Suprapubic skin (tissue), 4 donors: ENCODE measurements at regions not wholly inside any gene's neighbourhood (a gene's known extent, or its start where the extent isn't known, plus 50 kb on each side); places are given as distances from the start of the nearest gene placed in this dataset.
"Not testable (repeated sequence)": the region's sequence is repeated elsewhere in the genome, so short reads cannot be mapped to it uniquely, and the experiment has no call there.

Experiments
- DNase-seq, 2 donors: peaks; one replicate each; pipeline ENCODE4 v3.0.0-alpha.2; 2019; ENCODE audit warnings: low spot score in 2 of 2
- H3K27ac ChIP-seq: fragments of 200-600 bp; sonication (generic); one replicate; pipeline ENCODE4 v1.5.1; 2019
- H3K27me3 ChIP-seq: fragments of 200-600 bp; sonication (generic); one replicate; pipeline ENCODE4 v1.5.1; 2019
- H3K36me3 ChIP-seq: fragments of 200-600 bp; sonication (generic); one replicate; pipeline ENCODE4 v1.5.1; 2019
- H3K4me1 ChIP-seq: fragments of 200-600 bp; sonication (generic); one replicate; pipeline ENCODE4 v1.5.1; 2019
- H3K4me3 ChIP-seq: fragments of 200-600 bp; sonication (generic); one replicate; pipeline ENCODE4 v1.5.1; 2019; ENCODE audit warnings: mild to moderate bottlenecking
- H3K9me3 ChIP-seq: fragments of 200-600 bp; sonication (generic); one replicate; pipeline ENCODE4 v1.5.1; 2019
- EP300 ChIP-seq: sonication (generic); formaldehyde crosslinking; IDR thresholded peaks from one replicate; pipeline ENCODE4 v1.6.1; 2017; ENCODE audit warnings: antibody characterized with exemption
- POLR2A ChIP-seq, 2 donors: fragments of 450-650 bp; IDR thresholded peaks; one replicate each; pipeline ENCODE4 v1.6.1; 2017; ENCODE audit warnings: antibody characterized with exemption in 2 of 2, mild to moderate bottlenecking in 2 of 2, moderate library complexity in 2 of 2
- POLR2AphosphoS5 ChIP-seq, 3 donors: sonication (generic); formaldehyde crosslinking; IDR thresholded peaks; one replicate each; pipeline ENCODE4 v1.6.1; 2017; ENCODE audit warnings: antibody characterized with exemption in 3 of 3
- WGBS: methylation state at CpG from one replicate; pipeline ENCODE4 v1.1.5; 2018; 5-methylcytosine and 5-hydroxymethylcytosine counted together
- TF ChIP-seq, protein P1 (sequence below), 2 donors: fragments of 200-600 bp in 1 of 2; fragments of 450-650 bp in 1 of 2; sonication (generic) in 1 of 2; IDR thresholded peaks; one replicate each; pipeline ENCODE4 v1.5.1; 2016 to 2019; ENCODE audit warnings: antibody characterized with exemption in 2 of 2, mild to moderate bottlenecking in 1 of 2, moderate library complexity in 1 of 2

DNA sequence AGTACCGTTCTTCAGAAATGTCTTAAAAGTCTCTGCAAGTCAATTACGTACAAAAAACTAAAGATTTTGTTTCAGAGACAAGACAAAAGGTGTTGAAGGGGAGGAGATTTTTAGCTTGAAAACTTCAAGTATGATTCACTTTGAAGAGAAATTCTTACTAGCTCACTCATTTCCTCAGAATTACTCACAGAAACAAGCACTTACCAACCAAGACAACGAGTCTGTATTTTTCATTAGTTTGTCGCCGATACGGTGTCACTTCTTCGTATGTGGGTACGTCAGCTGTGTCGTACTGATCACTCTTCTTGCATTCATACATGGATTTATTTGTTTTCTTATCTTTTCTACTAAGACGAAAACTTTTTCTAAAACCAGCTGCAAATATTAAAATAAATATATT is 90.6 kb upstream of the ODAD2 start:
- TF ChIP-seq, protein P1, sequence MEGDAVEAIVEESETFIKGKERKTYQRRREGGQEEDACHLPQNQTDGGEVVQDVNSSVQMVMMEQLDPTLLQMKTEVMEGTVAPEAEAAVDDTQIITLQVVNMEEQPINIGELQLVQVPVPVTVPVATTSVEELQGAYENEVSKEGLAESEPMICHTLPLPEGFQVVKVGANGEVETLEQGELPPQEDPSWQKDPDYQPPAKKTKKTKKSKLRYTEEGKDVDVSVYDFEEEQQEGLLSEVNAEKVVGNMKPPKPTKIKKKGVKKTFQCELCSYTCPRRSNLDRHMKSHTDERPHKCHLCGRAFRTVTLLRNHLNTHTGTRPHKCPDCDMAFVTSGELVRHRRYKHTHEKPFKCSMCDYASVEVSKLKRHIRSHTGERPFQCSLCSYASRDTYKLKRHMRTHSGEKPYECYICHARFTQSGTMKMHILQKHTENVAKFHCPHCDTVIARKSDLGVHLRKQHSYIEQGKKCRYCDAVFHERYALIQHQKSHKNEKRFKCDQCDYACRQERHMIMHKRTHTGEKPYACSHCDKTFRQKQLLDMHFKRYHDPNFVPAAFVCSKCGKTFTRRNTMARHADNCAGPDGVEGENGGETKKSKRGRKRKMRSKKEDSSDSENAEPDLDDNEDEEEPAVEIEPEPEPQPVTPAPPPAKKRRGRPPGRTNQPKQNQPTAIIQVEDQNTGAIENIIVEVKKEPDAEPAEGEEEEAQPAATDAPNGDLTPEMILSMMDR (IDR thresholded peaks at IDR 0.05) = no peak
- TF ChIP-seq POLR2A (IDR thresholded peaks at IDR 0.05) (no peak), POLR2AphosphoS5 (IDR thresholded peaks at IDR 0.05) (no peak), EP300 (no peak)
- 87% methylated on average over 10 of the region's 10 CpGs for WGBS
- Histone ChIP-seq H3K36me3 (peaks cover 18% of the 10 kb centered on the region), H3K9me3 (no peaks in the 10 kb centered on the region), H3K4me3 (no peak overlapping the region), H3K4me1 (no peaks in the 10 kb centered on the region), H3K27ac (no peak overlapping the region), H3K27me3 (no peaks in the 10 kb centered on the region)
- no peak for DNase-seq

DNA sequence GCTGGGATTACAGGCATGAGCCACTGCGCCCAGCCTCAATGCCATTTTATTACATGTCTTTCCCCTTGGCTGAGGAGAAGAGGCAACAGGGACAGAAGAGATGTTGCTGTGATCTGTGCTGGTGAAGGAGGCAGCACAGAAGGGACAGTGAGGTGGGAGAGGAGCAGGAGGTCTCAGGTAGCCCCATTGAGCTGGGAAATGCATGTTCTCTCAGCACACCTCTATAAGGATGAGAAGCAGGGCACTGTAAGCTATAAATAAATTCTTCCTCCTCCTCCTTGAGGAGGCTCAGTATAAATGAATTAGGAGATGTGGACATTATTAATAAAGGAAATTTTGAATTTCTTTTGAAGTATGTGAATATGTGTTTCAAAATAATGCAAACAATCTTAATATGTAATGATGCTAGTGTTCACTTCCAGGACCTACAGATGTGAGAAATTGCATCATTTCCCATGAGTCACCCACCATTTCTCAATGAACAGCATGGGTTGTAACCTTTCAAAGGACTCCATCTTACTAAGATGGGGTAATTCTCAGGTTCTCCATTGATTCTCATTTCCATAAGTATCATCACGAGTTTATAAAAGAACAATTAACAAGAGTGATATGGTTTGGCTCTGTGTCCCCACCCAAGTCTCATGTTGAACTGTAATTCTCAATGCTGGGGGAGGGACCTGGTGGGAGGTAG is 88.9 kb upstream of the ODAD2 start:
- Histone ChIP-seq H3K27me3 (no peaks in the 10 kb centered on the region), H3K4me3 (no peak overlapping the region), H3K36me3 (peaks cover 18% of the 10 kb centered on the region), H3K27ac (no peak overlapping the region), H3K9me3 (no peaks in the 10 kb centered on the region), H3K4me1 (no peaks in the 10 kb centered on the region)
- WGBS = 91% methylated on average over 2 of the region's 2 CpGs
- no peak for DNase-seq
- no peak for TF ChIP-seq POLR2A (IDR thresholded peaks at IDR 0.05)
- no peak for TF ChIP-seq POLR2AphosphoS5 (IDR thresholded peaks at IDR 0.05)
- TF ChIP-seq, protein P1 (IDR thresholded peaks at IDR 0.05) = no peak
- no peak for TF ChIP-seq EP300

DNA sequence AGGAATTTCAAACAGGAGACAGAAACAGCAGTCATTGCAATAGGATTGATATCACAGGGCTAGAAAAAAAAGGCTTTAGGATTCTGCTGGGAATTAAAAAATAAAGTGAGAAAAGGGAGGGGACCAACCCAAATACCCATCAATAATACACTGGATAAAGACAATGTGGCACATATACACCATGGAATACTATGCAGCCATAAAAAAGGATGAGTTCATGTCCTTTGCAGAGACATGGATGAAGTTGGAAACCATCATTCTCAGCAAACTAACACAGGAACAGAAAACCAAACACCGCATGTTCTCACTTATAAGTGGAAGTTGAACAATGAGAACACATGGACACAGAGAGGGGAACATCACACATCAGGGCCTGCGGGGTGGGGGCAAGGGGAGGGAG is 86.9 kb upstream of the ODAD2 start:
- H3K9me3 ChIP-seq, H3K27ac ChIP-seq, H3K4me3 ChIP-seq, H3K27me3 ChIP-seq, DNase-seq, H3K4me1 ChIP-seq: not testable (repeated sequence)
- 88% methylated on average over 2 of the region's 2 CpGs for WGBS
- peaks cover 18% of the 10 kb centered on the region for H3K36me3 ChIP-seq

DNA sequence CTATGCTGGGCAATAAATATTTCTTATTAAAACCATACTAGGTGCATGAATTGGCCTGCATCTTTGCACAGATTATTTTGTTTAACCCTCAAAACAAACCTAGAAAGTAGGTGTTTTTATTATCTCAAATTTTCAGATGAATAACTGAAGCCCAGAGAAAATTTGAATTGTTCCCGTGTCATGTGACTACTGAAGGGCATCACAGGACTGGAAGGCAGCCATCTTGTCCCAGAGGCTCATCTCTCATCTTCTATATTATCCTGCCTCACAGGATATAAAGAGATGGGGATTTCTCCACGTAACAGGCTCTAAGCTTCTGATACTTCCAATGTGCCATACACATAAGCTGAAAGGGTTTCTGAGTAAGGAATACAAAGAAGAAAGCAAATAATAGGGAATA is 84.0 kb upstream of the ODAD2 start:
- Histone ChIP-seq H3K4me1 (no peaks in the 10 kb centered on the region), H3K27me3 (no peaks in the 10 kb centered on the region), H3K36me3 (peaks cover 6% of the 10 kb centered on the region), H3K27ac (no peak overlapping the region), H3K9me3 (no peaks in the 10 kb centered on the region), H3K4me3 (no peak overlapping the region)
- DNase-seq = no peak
- 95% methylated on average over 2 of the region's 2 CpGs for WGBS
- no peak for TF ChIP-seq POLR2AphosphoS5 (IDR thresholded peaks at IDR 0.05)
- no peak for TF ChIP-seq EP300
- no peak for TF ChIP-seq POLR2A (IDR thresholded peaks at IDR 0.05)
- TF ChIP-seq, protein P1 (IDR thresholded peaks at IDR 0.05) = no peak

DNA sequence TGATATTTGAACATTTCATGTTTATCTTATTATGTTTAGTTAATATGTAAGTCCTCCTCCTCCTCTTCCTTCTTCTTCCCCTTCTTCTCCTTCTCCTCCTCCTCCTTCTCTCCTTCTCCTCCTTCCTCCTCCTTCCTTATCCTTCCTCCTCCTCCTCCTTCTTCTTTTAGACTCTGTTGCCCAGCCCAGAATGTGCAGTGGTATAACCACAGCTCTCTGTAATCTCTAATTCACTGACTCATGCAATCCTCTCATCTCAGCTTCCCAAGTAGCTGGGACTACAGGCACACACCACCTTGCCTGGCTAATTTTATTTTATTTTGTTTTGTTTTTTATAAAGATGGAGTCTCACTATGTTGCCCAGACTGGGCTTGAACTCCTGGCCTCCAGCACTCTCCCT is 83.4 kb upstream of the ODAD2 start:
- DNase-seq = no peak
- TF ChIP-seq POLR2A (IDR thresholded peaks at IDR 0.05) = no peak
- TF ChIP-seq EP300 = no peak
- TF ChIP-seq POLR2AphosphoS5 (IDR thresholded peaks at IDR 0.05) = no peak
- TF ChIP-seq, protein P1 (IDR thresholded peaks at IDR 0.05) = no peak
- no peaks in the 10 kb centered on the region for H3K27me3 ChIP-seq
- no peak overlapping the region for H3K4me3 ChIP-seq
- H3K36me3 ChIP-seq = peaks cover 6% of the 10 kb centered on the region
- H3K4me1 ChIP-seq = no peaks in the 10 kb centered on the region
- H3K9me3 ChIP-seq = no peaks in the 10 kb centered on the region
- no peak overlapping the region for H3K27ac ChIP-seq

DNA sequence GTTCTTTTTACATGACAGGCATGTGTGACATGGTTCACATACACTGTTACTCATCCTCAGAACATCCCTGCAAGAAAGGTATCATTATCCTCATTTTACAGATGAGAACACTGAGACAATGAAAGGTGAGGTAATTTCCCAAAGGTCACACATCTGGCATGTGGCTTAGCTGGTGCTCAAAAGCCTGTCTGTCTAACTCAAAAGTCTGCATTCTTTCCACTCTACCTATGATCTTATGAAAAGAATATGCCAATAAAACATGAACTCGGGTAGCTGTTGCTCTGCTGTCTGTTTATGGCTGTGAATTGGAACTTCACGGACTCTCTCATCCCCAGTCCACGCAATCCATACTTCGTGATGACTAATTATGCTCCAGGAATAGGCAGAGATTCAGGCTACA is 79.0 kb upstream of the ODAD2 start:
- Histone ChIP-seq H3K27me3 (no peaks in the 10 kb centered on the region), H3K36me3 (no peaks in the 10 kb centered on the region)

More for the DNA sequence above, 79.0 kb upstream of the ODAD2 start:
- Histone ChIP-seq H3K27ac (no peak overlapping the region), H3K4me1 (no peaks in the 10 kb centered on the region), H3K4me3 (no peak overlapping the region), H3K9me3 (no peaks in the 10 kb centered on the region)
- no peak for DNase-seq
- WGBS = 71% methylated on average over 4 of the region's 4 CpGs
- TF ChIP-seq, protein P1 (IDR thresholded peaks at IDR 0.05) = no peak
- TF ChIP-seq POLR2A (IDR thresholded peaks at IDR 0.05) (no peak), EP300 (no peak), POLR2AphosphoS5 (IDR thresholded peaks at IDR 0.05) (no peak)
